GM12865 (cell line): ENCODE measurements at regions not wholly inside any gene's neighbourhood (a gene's known extent, or its start where the extent isn't known, plus 50 kb on each side); places are given as distances from the start of the nearest gene placed in this dataset.
"Not testable (repeated sequence)": the region's sequence is repeated elsewhere in the genome, so short reads cannot be mapped to it uniquely, and the experiment has no call there.

Source experiments
- DNase-seq: peaks from one replicate; pipeline ENCODE4 v3.0.0; 2010; ENCODE audit warnings: low read depth
- H3K4me3 ChIP-seq: 2 replicates; pipeline ENCODE4 v1.5.1; 2011; ENCODE audit warnings: mild to moderate bottlenecking, low read depth, low read length, control low read depth
- CTCF ChIP-seq: IDR thresholded peaks from 2 replicates; pipeline ENCODE4 v1.5.1; 2011; ENCODE audit warnings: low read length, control low read depth, low read depth, inconsistent platforms; ENCODE audit not compliant: insufficient read depth; ENCODE audit errors: missing control alignments

GRCh38 chr6:37570482-37571133, 70.9 kb upstream of the CCDC167 start:
- no peak overlapping the region for H3K4me3 ChIP-seq
- no peak for TF ChIP-seq CTCF
- DNase-seq, result no peak

GRCh38 chr6:37569743-37570481, 70.2 kb upstream of the CCDC167 start:
- TF ChIP-seq CTCF, result no peak

GRCh38 chr6:37569317-37569716, 69.6 kb upstream of the CCDC167 start:
- no peak overlapping the region for H3K4me3 ChIP-seq
- no peak for TF ChIP-seq CTCF
- DNase-seq, result no peak

More at GRCh38 chr6:37569743-37570481, 70.2 kb upstream of the CCDC167 start:
- no peak overlapping the region for H3K4me3 ChIP-seq
- no peak for DNase-seq

- TF ChIP-seq CTCF, result no peak
- H3K4me3 ChIP-seq, result no peak overlapping the region
- DNase-seq, result no peak
Observed at GRCh38 chr6:37566950-37567349, 67.3 kb upstream of the CCDC167 start.

- peak; percentile 89 for TF ChIP-seq CTCF
- peak; percentile 79 for DNase-seq
- H3K4me3 ChIP-seq, result peak overlapping the region; percentile 48
Observed at GRCh38 chr6:37566111-37566949, 66.6 kb upstream of the CCDC167 start.

- H3K4me3 ChIP-seq, result peak overlapping the region; percentile 48
- DNase-seq, result peak; percentile 53
- TF ChIP-seq CTCF, result no peak
Observed at GRCh38 chr6:37565267-37566110, 65.8 kb upstream of the CCDC167 start.

GRCh38 chr6:37562926-37563288, 63.2 kb upstream of the CCDC167 start:
- DNase-seq, result peak; percentile 43
- H3K4me3 ChIP-seq, result not testable (repeated sequence)
